Nephron progenitor cell (in vitro differentiated cells): ENCODE measurements at regions not wholly inside any gene's neighbourhood (a gene's known extent, or its start where the extent isn't known, plus 50 kb on each side); places are given as distances from the start of the nearest gene placed in this dataset.

Experiments
- DNase-seq: peaks from one replicate; pipeline ENCODE4 v3.0.0; 2021
- H3K27ac Mint-ChIP-seq: 2 replicates; pipeline ENCODE4 v1.8.0; 2021; ENCODE audit warnings: mild to moderate bottlenecking, moderate library complexity, mixed read lengths
- H3K27me3 Mint-ChIP-seq: 2 replicates; pipeline ENCODE4 v1.8.0; 2021; ENCODE audit warnings: mild to moderate bottlenecking, low read depth, mixed read lengths; ENCODE audit not compliant: poor library complexity
- H3K36me3 Mint-ChIP-seq: 2 replicates; pipeline ENCODE4 v1.8.0; 2021; ENCODE audit warnings: low read depth, mixed read lengths
- H3K4me1 Mint-ChIP-seq: 2 replicates; pipeline ENCODE4 v1.8.0; 2021; ENCODE audit warnings: mixed read lengths
- H3K4me3 Mint-ChIP-seq: 2 replicates; pipeline ENCODE4 v1.8.0; 2021; ENCODE audit warnings: mild to moderate bottlenecking, moderate library complexity, mixed read lengths
- H3K9me3 Mint-ChIP-seq: 2 replicates; pipeline ENCODE4 v1.8.0; 2021; ENCODE audit warnings: mild to moderate bottlenecking, moderate library complexity, mixed read lengths
- TF ChIP-seq, protein P1 (sequence below): fragments of 200-600 bp; sonication (generic); IDR thresholded peaks from 2 replicates; pipeline ENCODE4 v1.5.0; 2021; ENCODE audit warnings: antibody characterized with exemption

- Mint-ChIP-seq H3K36me3 (no peaks in the 10 kb centered on the region), H3K4me1 (no peaks in the 10 kb centered on the region), H3K27me3 (peaks cover 3% of the 10 kb centered on the region), H3K27ac (no peak overlapping the region), H3K4me3 (no peak overlapping the region), H3K9me3 (peaks cover 5% of the 10 kb centered on the region)
- TF ChIP-seq, protein P1, sequence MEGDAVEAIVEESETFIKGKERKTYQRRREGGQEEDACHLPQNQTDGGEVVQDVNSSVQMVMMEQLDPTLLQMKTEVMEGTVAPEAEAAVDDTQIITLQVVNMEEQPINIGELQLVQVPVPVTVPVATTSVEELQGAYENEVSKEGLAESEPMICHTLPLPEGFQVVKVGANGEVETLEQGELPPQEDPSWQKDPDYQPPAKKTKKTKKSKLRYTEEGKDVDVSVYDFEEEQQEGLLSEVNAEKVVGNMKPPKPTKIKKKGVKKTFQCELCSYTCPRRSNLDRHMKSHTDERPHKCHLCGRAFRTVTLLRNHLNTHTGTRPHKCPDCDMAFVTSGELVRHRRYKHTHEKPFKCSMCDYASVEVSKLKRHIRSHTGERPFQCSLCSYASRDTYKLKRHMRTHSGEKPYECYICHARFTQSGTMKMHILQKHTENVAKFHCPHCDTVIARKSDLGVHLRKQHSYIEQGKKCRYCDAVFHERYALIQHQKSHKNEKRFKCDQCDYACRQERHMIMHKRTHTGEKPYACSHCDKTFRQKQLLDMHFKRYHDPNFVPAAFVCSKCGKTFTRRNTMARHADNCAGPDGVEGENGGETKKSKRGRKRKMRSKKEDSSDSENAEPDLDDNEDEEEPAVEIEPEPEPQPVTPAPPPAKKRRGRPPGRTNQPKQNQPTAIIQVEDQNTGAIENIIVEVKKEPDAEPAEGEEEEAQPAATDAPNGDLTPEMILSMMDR, result no peak
- DNase-seq, result no peak
Measured at GRCh38 chr13:40243047-40243446, 423.4 kb downstream of the FOXO1 start.

GRCh38 chr13:40243982-40244381 is 422.5 kb downstream of the FOXO1 start:
- TF ChIP-seq, protein P1, result no peak
- peaks cover 6% of the 10 kb centered on the region for H3K4me1 Mint-ChIP-seq
- peaks cover 11% of the 10 kb centered on the region for H3K9me3 Mint-ChIP-seq
- no peaks in the 10 kb centered on the region for H3K36me3 Mint-ChIP-seq
- H3K27me3 Mint-ChIP-seq, result peaks cover 3% of the 10 kb centered on the region
- no peak overlapping the region for H3K4me3 Mint-ChIP-seq
- no peak overlapping the region for H3K27ac Mint-ChIP-seq
- DNase-seq, result no peak

DNA sequence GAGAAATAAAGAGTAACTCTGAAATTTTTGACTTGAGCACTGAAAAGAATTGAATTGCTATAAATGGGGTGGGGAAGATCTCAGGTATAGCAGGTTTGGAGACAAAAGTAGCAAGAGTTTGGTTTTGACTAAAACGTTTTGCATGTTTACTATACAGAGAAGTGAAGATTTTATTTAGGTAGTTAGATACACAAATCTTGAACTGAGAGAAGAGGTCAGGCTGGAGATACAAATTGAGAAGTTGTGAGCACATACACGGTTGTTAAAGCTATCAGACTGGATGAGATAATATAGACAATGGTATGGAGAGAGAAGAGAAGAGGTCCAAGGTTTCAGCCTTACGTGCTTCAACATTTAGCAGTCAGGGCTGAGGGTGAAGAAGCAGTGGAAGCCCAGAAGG is 420.9 kb downstream of the FOXO1 start:
- peaks cover 3% of the 10 kb centered on the region for H3K27me3 Mint-ChIP-seq
- no peaks in the 10 kb centered on the region for H3K36me3 Mint-ChIP-seq
- H3K4me1 Mint-ChIP-seq, result peaks cover 6% of the 10 kb centered on the region
- H3K9me3 Mint-ChIP-seq, result peaks cover 14% of the 10 kb centered on the region
- TF ChIP-seq, protein P1, result no peak
- H3K27ac Mint-ChIP-seq, result no peak overlapping the region
- H3K4me3 Mint-ChIP-seq, result no peak overlapping the region
- DNase-seq, result no peak

DNA sequence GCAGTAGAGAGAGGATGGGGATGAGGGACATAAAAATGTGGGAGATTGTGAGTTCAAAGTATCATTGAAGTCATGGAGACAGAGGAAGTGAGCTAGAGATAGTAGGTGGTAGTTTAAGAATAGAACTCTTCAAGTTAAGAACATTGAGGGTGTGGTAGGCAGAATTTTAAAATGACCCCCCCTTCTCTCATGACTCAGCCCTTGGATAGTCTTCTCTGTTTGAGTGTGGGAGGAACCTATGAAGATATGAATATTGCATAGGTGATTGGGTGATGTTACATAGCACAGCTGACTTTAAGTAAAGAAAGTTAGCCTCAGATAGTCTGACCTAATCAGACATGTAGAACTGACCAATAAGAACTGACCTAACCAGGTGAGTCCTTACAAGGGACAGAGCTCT is 418.6 kb downstream of the FOXO1 start:
- Mint-ChIP-seq H3K27me3 (peaks cover 3% of the 10 kb centered on the region), H3K4me3 (no peak overlapping the region), H3K9me3 (peaks cover 14% of the 10 kb centered on the region), H3K27ac (no peak overlapping the region), H3K4me1 (peaks cover 6% of the 10 kb centered on the region), H3K36me3 (no peaks in the 10 kb centered on the region)
- DNase-seq, result no peak
- TF ChIP-seq, protein P1, result no peak

DNA sequence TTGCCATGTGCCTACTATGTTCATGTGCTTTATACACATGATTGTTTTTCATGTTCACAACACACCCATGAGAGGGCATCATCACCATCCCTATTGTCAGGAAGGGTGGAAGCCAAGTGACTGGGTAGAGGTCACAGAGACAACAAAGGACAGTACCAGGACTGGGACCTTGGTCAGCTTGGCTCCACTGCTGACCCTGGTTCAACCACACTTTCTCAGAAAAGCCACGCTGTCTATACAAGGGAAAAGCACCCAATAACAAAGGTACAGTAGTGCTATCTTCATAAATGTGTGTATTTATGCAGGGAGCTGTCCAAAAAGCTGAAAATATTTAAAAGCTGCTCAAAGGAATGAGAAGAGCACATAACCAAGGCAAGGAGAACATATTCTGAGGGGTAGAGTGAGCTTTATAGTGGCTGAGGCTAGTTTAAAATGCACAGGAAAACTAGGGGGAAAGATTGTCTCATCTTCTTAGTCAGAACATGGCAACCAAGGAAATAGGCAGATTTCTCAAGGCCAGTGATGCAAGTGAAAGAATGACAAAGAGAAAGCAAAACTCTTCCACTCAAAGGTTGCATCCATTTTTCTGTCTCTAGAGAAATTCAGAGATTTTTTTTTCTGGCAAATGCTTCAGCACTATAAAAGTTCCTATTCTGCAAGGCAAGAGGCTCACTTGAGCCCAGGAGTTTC is 415.0 kb downstream of the FOXO1 start:
- Mint-ChIP-seq H3K36me3 (no peaks in the 10 kb centered on the region), H3K27ac (no peak overlapping the region), H3K4me1 (peaks cover 18% of the 10 kb centered on the region), H3K4me3 (no peak overlapping the region), H3K27me3 (peaks cover 4% of the 10 kb centered on the region), H3K9me3 (peaks cover 14% of the 10 kb centered on the region)
- TF ChIP-seq, protein P1, result no peak
- no peak for DNase-seq

GRCh38 chr13:40252241-40252640 is 414.2 kb downstream of the FOXO1 start:
- Mint-ChIP-seq H3K36me3 (no peaks in the 10 kb centered on the region), H3K27me3 (peaks cover 4% of the 10 kb centered on the region), H3K27ac (no peak overlapping the region), H3K4me3 (no peak overlapping the region), H3K9me3 (peaks cover 14% of the 10 kb centered on the region), H3K4me1 (peaks cover 18% of the 10 kb centered on the region)
- DNase-seq, result no peak
- TF ChIP-seq, protein P1, result no peak
